T-helper 1 cell treated with Interleukin-12 subunit alpha and Interleukin-12 subunit beta and Interleukin-4 antibody, amounts not matched to agents 30 ng/mL and 1 ng/mL, for 36 hours (primary cell): ENCODE measurements at regions not wholly inside any gene's neighbourhood (a gene's known extent, or its start where the extent isn't known, plus 50 kb on each side); places are given as distances from the start of the nearest gene placed in this dataset.
"Not testable (repeated sequence)": the region's sequence is repeated elsewhere in the genome, so short reads cannot be mapped to it uniquely, and the experiment has no call there.

Source experiments
- intact Hi-C: fragments of 100-400 bp; cut with micrococcal nuclease; formaldehyde crosslinking; loops from one replicate; pipeline ENCODE4 v1.15.1; 2024

DNA sequence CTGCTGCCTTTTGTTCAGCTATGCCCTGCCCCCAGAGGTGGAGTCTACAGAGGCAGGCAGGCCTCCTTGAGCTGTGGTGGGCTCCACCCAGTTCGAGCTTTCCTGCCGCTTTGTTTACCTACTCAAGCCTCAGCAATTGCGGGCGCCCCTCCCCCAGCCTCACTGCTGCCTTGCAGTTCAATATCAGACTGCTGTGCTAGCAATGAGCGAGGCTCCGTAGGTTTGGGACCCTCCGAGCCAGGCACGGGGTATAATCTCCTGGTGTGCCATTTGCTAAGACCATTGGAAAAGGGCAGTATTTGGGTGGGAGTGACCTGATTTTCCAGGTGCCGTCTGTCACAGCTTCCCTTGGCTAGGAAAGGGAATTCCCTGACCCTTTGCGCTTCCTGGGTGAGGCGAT lies 51.9 kb downstream of the DIPK2A start:
- intact Hi-C loops, result not testable (repeated sequence)

DNA sequence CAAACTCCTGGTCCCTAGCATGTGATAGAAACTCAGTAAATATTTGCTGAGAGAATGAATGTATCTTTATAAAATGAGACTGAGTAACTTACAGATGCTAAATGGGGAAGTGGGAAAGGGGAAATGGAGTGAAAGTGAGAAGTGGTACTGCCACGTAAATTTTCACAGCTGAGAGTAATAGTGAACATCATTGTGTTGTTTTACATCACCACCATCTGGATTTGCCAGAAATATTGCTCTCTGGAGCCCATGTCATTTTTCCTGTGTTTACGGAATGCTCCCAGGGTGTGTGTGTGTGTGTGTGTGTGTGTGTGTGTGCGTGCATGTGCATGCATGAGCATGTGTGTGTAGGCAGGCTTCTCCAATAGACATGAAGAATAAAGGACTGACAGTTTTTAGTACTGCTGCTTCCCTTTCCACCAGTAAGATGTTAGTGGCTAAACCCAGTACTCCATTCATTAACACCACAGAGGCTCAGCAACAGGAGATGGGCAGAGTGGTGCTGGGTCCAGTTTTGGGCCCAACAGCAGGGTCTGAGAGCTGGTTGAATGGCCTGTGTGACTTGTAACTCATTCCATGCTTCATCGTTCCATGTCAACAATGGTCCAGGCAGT lies 57.3 kb downstream of the DIPK2A start:
- intact Hi-C loops, result no loop called here

DNA sequence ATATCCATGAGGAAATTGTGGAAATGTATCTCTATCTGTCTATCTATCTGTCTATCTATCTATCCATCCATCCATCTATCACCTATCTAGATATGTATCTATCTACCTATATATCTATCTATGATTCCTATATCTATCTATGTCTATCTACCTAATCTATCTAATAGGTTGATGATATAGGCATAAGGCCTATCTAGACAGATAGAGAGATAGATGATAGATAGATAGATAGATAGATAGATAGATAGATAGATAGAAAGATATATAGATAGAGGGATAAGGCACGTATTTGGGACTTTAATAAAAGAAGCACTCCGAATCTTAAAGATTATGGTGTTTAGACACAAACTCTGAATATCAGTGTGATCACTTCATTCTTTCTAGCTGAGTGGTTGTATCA lies 58.1 kb downstream of the DIPK2A start:
- intact Hi-C loops, result no loop called here

DNA sequence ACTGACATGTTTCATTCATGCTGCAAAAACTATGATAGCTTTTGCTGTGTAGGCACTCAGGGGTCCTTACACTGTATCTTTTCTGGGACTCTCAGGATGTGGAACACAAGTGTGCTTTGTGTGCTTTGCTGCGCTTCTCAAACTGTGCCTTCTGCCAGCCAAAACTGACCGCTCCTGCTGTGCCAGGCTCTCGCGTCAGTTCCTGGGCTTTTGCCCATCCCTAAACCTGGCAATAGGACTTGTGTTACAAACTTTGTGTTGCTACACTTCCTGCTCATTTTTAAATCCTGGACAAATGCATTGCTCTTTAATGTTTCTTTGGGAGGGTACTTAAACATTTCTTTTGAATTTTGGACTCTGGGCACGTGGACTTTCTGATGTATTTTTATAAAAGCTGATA lies 60.3 kb downstream of the DIPK2A start:
- intact Hi-C loops, result loop anchor here (2.0 kb wide), 1 partner anchor 59 kb away; no protein-coding TSS in a partner anchor

DNA sequence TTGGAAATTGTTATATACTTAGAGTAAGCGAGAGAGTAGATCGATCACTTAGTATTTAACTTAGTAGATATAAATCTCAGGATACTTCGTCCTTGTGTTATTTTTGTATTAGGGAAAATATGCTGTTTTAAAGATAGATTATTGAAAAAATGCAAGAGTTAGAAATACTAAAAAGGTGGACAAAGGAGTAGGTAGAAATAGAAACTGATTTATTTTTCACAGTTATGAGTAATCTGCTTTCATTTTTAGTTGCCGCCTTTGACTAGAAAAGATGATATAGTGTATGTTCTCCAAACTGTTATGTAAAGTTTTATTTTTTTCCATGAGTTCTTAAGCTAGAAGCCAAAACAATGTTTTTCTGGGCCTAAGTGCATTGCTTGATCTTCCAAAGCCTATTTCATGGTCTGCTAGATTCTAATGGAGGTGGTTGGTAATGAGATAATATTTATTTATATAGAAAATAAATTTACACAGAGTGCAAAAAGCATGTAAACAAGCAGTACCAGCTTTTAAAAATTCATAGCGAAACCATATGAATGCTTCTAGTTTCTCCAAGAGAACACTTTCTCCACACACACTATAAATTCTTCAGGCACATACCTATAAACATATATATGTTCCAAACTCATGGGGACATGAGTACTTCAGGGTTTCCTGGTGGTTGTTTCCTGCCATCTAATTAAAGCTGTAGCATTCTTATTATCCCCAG lies 61.1 kb downstream of the DIPK2A start:
- intact Hi-C loops, result loop anchor here (2.0 kb wide), 1 partner anchor 60 kb away; no protein-coding TSS in a partner anchor

DNA sequence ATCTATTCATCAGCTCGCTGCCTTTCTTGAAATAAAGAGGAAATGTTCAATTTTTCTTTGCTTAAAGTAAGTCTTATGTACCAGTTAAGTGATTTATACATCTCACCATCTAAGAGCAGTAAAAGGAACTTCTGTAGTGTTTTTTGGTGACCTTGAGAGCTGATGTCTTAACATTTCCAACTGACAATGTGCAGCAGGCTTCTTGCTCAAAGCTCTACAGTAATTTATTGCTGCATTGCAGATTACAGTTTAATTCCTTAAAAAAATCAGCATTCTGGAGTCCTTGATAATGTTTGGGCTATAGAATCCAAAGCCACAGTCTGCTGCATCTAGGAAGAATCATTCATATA lies 61.6 kb downstream of the DIPK2A start:
- intact Hi-C loops, result loop anchor here (2.0 kb wide), 1 partner anchor 60 kb away; no protein-coding TSS in a partner anchor

DNA sequence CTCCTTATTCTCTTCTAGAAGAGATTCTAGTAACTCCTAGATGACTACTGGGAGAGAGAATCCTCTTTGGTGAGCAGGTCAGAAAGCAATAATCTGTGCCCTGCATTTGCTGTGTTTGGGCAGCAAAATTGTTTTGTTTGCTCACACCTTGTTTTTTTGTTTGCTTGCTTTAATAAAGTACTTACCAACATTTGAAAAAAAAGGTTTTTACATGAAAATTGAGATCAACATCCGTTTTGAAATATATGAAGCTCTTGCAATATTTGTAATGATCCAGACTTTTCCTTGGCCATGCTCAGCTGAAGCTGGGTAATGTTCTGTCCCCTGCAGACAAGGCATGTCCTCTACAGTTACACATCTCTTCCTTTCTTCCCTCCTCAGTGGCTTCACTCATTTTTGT lies 62.2 kb downstream of the DIPK2A start:
- intact Hi-C loops, result loop anchor here (2.0 kb wide), 1 partner anchor 61 kb away; no protein-coding TSS in a partner anchor

DNA sequence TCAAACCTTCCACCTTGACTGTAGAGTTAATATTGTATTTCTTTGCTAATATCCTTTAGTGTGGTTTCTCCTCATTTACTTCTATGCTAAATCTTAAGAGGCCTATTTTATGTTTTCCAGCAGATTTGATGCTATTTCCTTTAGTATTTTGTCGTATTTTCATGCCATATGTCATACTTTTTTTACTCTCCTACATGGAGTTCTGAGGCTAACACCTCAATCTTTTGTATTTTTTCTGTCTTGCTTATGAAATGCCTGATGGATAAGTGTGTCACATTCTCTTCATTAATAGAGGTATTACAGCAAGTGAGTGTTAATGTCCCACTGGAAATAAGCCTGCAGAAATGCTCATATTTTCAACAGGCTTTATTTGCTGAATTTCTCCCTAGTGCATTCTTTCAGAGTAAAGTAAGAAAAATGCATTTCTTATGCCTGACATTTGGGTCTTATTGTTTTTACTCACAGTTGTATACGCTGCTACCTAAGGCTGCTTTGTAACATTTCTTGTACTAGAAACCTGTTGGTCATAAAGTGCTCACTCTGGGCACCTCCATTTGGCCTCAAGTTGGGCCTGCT lies 63.2 kb downstream of the DIPK2A start:
- intact Hi-C loops, result no loop called here

DNA sequence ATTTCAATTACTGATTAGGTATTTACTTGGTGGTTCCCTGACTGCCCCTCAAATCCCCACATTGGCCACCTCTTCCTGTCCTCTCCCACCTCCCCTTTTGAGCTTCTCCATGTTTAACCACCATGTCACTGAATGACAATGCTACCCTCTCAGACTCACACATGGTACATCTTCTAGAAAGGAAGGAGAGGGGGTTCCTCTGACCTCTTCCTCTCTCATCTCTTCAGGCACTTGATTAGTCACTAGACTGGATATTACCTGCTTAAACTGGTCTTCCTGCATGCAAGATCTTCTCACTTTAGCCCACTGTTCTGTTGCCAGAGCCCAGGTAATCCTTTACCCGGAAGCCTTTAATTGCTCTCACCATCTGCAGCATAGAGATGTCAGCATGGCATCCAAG lies 64.9 kb downstream of the DIPK2A start:
- intact Hi-C loops, result no loop called here

DNA sequence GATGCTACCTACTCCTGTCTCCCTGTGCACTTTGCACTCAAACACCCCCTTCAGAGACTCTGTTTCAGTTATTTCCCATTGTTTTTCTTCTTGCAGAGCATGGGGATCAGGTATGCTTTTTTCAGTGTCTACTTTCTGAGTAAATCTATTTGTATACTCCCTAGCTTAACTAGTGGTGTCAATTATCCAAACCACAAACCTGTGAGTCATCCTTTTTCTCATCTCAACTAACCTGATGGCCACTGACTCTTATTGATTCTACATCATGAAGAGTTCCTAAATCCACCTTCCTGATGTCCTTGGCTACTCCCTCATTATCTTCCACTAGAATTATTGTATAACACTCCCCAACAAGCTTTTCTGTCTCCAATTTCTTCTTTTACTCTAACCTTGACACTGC lies 68.0 kb downstream of the DIPK2A start:
- intact Hi-C loops, result no loop called here

DNA sequence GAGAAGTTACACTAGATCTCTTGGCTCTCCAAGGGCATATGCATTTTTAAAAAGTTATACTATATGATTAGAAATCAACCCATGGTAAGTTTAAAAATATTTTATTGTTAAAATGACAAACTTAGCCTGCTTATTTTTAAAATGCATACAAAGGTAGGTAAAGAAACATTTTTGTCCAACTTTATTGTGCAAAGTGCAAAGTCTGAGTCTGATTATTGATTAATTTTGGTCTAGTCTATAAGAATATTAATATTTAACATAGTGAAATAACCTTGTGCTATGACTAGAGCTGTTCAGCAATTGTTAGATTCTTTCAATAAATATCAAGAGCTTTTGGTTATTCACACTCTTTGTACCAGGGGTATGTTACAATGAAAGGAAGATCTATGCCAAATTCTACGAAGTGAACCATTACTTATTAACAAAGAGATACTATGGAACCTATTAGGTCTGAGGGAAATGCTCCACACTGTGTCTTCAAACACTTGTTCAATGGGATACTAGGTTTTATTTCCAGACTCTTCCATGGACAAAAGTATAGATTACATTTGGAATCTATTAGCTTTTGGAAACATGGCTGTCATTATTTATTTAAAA lies 70.4 kb downstream of the DIPK2A start:
- intact Hi-C loops, result no loop called here

DNA sequence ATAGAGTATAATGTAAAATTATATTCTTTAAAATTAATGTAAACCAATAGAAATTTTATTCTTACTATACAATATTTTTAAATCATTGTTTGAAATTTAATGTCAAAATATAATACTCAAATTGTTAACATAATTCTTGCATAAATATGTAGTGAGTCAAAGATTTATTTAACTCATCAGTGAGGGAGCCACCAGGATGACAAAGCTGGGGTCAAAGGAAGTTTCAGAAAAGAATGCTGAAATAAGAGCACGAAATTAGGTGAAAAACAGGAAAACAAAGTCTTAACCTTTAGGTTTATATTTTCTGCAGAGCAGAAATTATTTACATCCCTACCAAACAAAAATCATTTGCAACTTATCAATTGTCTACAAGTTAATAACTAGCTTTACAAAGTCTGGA lies 74.1 kb downstream of the DIPK2A start:
- intact Hi-C loops, result no loop called here

DNA sequence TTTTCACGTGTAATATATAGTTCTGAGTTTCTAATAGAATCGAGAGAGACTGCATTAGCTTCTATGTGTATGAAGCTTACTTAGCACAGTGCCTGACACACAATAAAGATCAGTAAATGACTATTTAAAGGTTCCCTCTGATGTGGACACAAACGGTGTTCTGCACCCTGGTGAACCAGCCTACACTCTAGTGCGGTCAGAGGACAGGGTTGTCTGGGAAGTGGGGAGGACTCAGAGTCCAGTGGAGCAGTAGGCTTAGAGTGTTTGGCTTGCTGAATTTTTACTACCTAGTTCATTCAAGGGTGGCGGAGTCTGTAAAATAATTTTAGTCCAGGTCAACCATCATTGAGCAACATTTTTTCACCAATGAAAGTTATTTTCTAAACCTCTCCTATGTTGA lies 77.8 kb downstream of the DIPK2A start:
- intact Hi-C loops, result no loop called here

DNA sequence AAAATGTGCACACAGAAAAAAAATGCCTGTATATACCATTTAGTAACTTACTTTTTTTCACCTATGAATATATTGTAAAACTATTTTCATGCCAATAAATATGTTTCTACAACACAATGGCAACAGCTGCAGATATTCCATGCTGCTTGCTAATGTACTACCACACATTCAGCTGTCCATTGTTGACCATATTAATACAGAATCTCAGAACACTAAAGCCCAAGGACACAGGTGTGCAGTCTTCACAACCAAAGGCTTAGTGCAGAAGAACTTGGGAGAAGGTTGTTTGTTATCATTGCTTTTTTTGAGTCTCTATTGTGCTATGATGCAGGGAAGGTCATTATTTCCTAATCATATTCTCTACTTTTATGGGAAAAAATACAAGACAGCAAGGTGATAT lies 79.6 kb downstream of the DIPK2A start:
- intact Hi-C loops, result no loop called here

DNA sequence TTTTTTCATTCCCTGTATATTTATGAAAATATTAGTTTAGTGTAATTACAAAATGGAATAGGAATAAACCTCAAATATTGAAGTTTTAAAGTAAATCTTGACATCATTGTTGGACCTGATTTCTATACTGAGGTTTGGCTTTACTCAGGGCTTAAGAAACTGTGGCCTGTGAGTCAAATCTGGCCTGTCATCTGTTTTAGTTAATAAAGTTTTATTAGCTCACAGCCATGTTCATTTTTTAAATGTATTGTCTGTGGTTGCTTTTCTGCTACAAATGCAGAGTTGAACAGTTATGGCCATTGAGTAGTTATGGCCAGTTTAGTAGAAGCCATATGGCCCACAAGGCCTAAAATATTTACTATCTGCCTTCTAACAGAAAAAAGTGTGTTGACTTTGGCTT lies 80.7 kb downstream of the DIPK2A start:
- intact Hi-C loops, result no loop called here

DNA sequence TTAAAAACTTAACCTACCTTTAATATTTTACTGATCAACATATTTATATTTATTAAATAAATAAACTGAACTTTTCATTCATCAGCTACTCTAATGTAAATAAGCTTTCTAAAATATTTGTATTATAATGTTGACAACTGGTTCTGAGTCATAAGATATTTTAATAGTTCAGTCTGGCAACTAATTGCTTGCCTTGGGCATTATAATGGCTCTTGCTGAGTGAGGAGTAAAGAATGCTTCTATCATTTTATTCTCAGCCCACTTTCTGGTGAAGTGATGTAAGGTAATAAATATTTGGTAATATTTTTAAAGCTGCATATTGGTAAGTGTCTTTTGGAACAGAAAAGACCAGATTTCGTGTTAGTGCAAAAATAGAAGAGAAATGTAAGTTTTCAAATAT lies 81.5 kb downstream of the DIPK2A start:
- intact Hi-C loops, result no loop called here

DNA sequence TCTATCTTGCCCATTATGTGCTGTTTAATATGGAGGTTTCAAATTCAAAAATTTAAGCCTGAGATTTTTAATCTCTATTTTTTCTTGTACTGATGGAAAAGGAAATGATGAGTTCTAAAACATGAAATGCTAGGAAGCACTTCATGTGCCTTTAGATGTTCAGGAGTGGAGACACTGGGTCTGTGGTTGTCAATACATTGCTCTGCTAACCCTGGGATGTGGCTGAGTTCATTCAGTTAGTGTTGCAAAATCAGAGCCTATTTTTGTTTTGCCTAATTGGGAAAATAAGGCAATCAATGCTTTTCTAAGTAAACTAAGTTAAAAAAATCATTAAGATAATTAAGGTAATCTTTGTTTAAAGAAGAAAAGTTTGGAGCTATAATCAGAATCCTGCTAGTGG lies 83.1 kb downstream of the DIPK2A start:
- intact Hi-C loops, result no loop called here

DNA sequence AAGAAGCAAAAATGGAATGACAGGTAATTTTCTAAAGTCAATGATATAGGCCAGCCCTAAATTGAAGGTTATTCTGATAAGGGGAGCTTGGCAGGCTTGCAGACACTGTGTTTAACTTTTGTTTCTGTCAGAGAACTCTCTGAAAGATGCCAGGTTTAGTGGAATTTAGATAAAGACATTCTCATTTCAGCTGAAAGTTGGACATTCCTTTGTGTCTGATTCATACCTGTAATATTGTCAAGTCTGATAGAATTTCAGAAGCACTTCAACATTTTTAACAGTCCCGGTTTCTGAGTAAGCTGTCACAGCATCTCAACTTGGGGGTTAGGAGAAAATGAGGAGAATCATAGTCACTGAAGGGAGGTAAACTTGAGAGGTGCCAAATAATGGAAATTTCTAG lies 84.0 kb downstream of the DIPK2A start:
- intact Hi-C loops, result no loop called here

DNA sequence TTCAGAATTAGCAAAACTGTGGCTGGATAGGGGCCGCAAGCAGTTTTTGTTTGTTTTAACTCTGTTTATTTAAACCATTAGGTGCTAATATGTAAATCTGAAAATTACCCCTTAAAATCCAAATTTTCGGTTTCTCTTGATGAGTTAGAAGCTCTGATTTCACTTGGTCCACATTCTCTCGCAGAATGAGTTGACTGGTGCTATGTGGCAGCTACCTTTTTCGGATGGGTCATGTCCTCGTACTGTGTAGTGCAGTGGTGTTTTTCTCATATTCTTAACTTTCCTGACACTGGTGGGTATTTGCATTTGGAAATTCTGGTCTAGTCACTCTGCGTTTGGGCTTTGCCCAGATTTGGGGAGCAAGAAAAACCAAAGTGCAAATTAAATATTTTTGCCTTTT lies 87.1 kb downstream of the DIPK2A start:
- intact Hi-C loops, result no loop called here

DNA sequence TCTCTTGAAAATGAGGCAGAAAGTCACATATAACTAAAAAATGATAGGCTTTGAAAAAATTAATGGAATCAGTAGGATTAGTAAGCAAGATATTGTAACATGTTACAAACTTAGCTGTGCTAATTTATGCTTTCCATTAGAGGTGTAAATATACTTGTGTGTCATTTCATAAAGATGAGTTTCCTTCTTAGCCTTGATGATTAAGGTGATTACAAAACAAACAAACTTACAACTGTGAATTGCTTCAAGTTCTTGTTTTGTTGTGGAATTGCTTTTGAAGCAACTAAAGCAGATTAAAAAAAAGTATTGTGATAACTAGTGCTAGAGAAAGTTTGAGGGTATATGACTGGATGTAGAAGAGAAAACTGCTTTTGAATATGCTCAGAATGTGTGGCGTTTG lies 87.9 kb downstream of the DIPK2A start:
- intact Hi-C loops, result no loop called here

DNA sequence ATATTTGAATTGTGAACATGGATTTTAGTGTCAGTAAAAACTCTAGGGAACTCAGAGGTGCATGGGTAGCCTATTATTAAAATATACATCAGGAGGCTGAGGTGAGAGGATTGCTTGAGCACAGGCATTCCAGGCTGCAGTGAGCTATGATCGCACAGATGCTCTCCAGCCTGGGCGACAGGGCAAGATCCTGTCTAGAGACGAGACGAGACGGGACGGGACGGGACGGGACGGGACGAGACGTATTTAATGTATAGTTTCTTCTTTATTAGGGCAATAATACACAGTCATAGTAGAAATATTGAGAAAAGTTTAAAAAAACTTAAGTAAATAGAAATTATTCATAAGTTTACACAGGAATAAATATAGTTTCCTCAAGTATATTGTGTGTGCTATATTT lies 89.3 kb downstream of the DIPK2A start:
- intact Hi-C loops, result no loop called here

DNA sequence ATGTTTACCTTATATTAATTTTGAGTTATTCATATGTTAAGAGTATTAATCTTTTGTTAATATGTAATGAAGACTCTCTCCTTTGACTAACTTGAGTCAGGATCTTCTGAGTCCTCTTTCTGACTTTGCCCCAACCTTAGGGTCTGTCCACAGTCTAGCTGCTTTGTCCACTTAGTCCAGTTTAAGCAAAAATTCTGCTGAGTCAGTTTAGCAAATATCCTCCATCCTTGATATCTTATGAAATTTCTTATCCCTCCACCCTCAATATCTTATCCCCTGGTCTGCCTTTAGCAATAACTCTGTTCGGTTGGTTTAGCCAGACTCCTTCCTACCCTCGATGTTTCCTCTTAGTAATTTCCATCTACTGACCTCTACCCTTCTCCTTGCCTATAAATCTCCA lies 91.7 kb downstream of the DIPK2A start:
- intact Hi-C loops, result no loop called here

DNA sequence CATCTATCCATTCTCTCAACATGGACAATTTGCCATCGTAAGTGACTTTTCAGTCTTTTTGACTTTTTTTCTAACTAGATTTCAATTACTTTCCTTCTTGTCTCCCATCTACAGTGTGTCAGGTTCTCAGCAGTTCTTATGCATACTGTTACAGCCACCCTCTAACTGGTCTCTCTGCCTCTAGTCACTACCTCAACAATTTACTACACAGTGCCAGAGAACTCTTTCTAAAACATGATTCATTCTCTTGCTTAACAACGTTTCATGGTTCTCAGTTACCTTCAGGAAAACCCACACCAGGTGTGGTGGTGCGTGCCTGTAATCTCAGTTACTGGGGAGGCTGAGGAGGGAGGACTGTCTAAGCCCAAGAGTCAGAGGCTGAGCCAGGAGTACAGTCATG lies 95.4 kb downstream of the DIPK2A start:
- intact Hi-C loops, result no loop called here
